ENCODE measurements at regions not wholly inside any gene's neighbourhood (a gene's known extent, or its start where the extent isn't known, plus 50 kb on each side); places are given as distances from the start of the nearest gene placed in this dataset.
"Not testable (repeated sequence)": the region's sequence is repeated elsewhere in the genome, so short reads cannot be mapped to it uniquely, and the experiment has no call there.

- no peak overlapping the region for H3K27ac Mint-ChIP-seq
These were observed 211.2 kb downstream of the RRAGC start for GRCh38 chr1:38648417-38648816.

GRCh38 chr1:38647341-38647740, 212.2 kb downstream of the RRAGC start:
- H3K36me3 Mint-ChIP-seq (ENCODE audit: low read depth); ATAC-seq; H3K4me1 Mint-ChIP-seq (ENCODE audit: low read depth); DNase-seq; POLR2A ChIA-PET; intact Hi-C loops (cut with micrococcal nuclease); CTCF ChIA-PET; H3K27ac Mint-ChIP-seq; H3K4me3 Mint-ChIP-seq; H3K9me3 Mint-ChIP-seq: not testable (repeated sequence)
- peaks cover 12% of the 10 kb centered on the region for H3K27me3 Mint-ChIP-seq

More at GRCh38 chr1:38648417-38648816, 211.2 kb downstream of the RRAGC start:
- H3K27me3 Mint-ChIP-seq: peaks cover 7% of the 10 kb centered on the region
- H3K4me3 Mint-ChIP-seq: no peak overlapping the region
- ChIA-PET CTCF (no interaction called here), POLR2A (no interaction called here)
- ATAC-seq: no peak
- DNase-seq: no peak
- no peak for TF ChIP-seq CTCF (IDR thresholded peaks at IDR 0.05)
- intact Hi-C loops (cut with micrococcal nuclease): no loop called here
- H3K9me3 Mint-ChIP-seq: no peaks in the 10 kb centered on the region
- no peaks in the 10 kb centered on the region for H3K4me1 Mint-ChIP-seq (ENCODE audit: low read depth)
- H3K36me3 Mint-ChIP-seq (ENCODE audit: low read depth): no peaks in the 10 kb centered on the region

GRCh38 chr1:38644092-38644491, 215.5 kb downstream of the RRAGC start:
- ATAC-seq (no peak), DNase-seq (no peak)
- Mint-ChIP-seq H3K4me1 (ENCODE audit: low read depth) (no peaks in the 10 kb centered on the region), H3K27me3 (peaks cover 17% of the 10 kb centered on the region), H3K36me3 (ENCODE audit: low read depth) (no peaks in the 10 kb centered on the region), H3K27ac (no peak overlapping the region), H3K4me3 (no peak overlapping the region), H3K9me3 (peaks cover 3% of the 10 kb centered on the region)
- TF ChIP-seq CTCF (IDR thresholded peaks at IDR 0.05): no peak
- intact Hi-C loops (cut with micrococcal nuclease): no loop called here
- ChIA-PET POLR2A (no interaction called here), CTCF (no interaction called here)

- POLR2A ChIA-PET: no interaction called here
- peaks cover 19% of the 10 kb centered on the region for H3K27me3 Mint-ChIP-seq
- no peaks in the 10 kb centered on the region for H3K36me3 Mint-ChIP-seq (ENCODE audit: low read depth)
- H3K4me1 Mint-ChIP-seq (ENCODE audit: low read depth): no peaks in the 10 kb centered on the region
- CTCF ChIA-PET: no interaction called here
- DNase-seq (no peak), ATAC-seq (no peak)
- H3K9me3 Mint-ChIP-seq: peaks cover 3% of the 10 kb centered on the region
- intact Hi-C loops (cut with micrococcal nuclease): no loop called here
- no peak overlapping the region for H3K4me3 Mint-ChIP-seq
- TF ChIP-seq CTCF (IDR thresholded peaks at IDR 0.05): no peak
- H3K27ac Mint-ChIP-seq: no peak overlapping the region
These were observed 217.9 kb downstream of the RRAGC start for GRCh38 chr1:38641661-38642060.

GRCh38 chr1:38640371-38640770, 219.2 kb downstream of the RRAGC start:
- DNase-seq (no peak), ATAC-seq (no peak)
- Mint-ChIP-seq H3K9me3 (peaks cover 3% of the 10 kb centered on the region), H3K27ac (no peak overlapping the region), H3K27me3 (peaks cover 28% of the 10 kb centered on the region), H3K36me3 (ENCODE audit: low read depth) (no peaks in the 10 kb centered on the region), H3K4me1 (ENCODE audit: low read depth) (no peaks in the 10 kb centered on the region), H3K4me3 (no peak overlapping the region)
- CTCF ChIA-PET: no interaction called here
- POLR2A ChIA-PET: no interaction called here
- intact Hi-C loops (cut with micrococcal nuclease): no loop called here
- TF ChIP-seq CTCF (IDR thresholded peaks at IDR 0.05): no peak

GRCh38 chr1:38628241-38628640, 231.3 kb downstream of the RRAGC start:
- intact Hi-C loops (cut with micrococcal nuclease): no loop called here
- no peak overlapping the region for H3K27ac Mint-ChIP-seq
- H3K4me1 Mint-ChIP-seq (ENCODE audit: low read depth): no peaks in the 10 kb centered on the region
- DNase-seq (no peak), ATAC-seq (no peak)
- H3K36me3 Mint-ChIP-seq (ENCODE audit: low read depth): no peaks in the 10 kb centered on the region
- H3K9me3 Mint-ChIP-seq: no peaks in the 10 kb centered on the region
- H3K4me3 Mint-ChIP-seq: no peak overlapping the region
- CTCF ChIA-PET: no interaction called here
- POLR2A ChIA-PET: no interaction called here
- H3K27me3 Mint-ChIP-seq: peaks cover 13% of the 10 kb centered on the region
- no peak for TF ChIP-seq CTCF (IDR thresholded peaks at IDR 0.05)

Measured in activated CD8-positive, alpha-beta T cell treated with anti-CD3 and anti-CD28 coated beads for 36 hours (primary cell).